Activated T-helper 1 cell treated with anti-CD3 and anti-CD28 coated beads, Interleukin-12 subunit alpha, Interleukin-12 subunit beta, Interleukin-2, Interleukin-4 antibody, amounts not matched to agents 30 ng/mL and 10 ng/mL and 1 ng/mL, durations not matched to agents 14 hours and 24 hours and 36 hours (primary cell): ENCODE measurements at regions not wholly inside any gene's neighbourhood (a gene's known extent, or its start where the extent isn't known, plus 50 kb on each side); places are given as distances from the start of the nearest gene placed in this dataset.

Experiments used
- DNase-seq: peaks from one replicate; pipeline ENCODE4 v3.0.0; 2021; ENCODE audit warnings: low spot score
- H3K27ac Mint-ChIP-seq: one replicate; pipeline ENCODE4 v1.8.0; 2021; ENCODE audit warnings: mild to moderate bottlenecking, mixed read lengths
- H3K27me3 Mint-ChIP-seq: one replicate; pipeline ENCODE4 v1.8.0; 2022; ENCODE audit warnings: mild to moderate bottlenecking, moderate library complexity, mixed read lengths; ENCODE audit not compliant: insufficient read depth
- H3K36me3 Mint-ChIP-seq: one replicate; pipeline ENCODE4 v1.8.0; 2021; ENCODE audit warnings: low read depth, mixed read lengths
- H3K4me1 Mint-ChIP-seq: one replicate; pipeline ENCODE4 v1.8.0; 2021; ENCODE audit warnings: low read depth, mixed read lengths
- H3K4me3 Mint-ChIP-seq: one replicate; pipeline ENCODE4 v1.8.0; 2021; ENCODE audit warnings: mild to moderate bottlenecking, moderate library complexity, mixed read lengths
- H3K9me3 Mint-ChIP-seq: one replicate; pipeline ENCODE4 v1.8.0; 2021; ENCODE audit warnings: mixed read lengths
- intact Hi-C: fragments of 100-400 bp; cut with micrococcal nuclease; formaldehyde crosslinking; loops from one replicate; pipeline ENCODE4 v1.15.1; 2024

GRCh38 chr2:125867908-125868307 lies 788.0 kb upstream of the GYPC start:
- Mint-ChIP-seq H3K27ac (no peak overlapping the region), H3K36me3 (no peaks in the 10 kb centered on the region), H3K4me3 (no peak overlapping the region), H3K27me3 (no peaks in the 10 kb centered on the region), H3K4me1 (no peaks in the 10 kb centered on the region), H3K9me3 (no peaks in the 10 kb centered on the region)
- DNase-seq, result no peak
- intact Hi-C loops, result no loop called here

GRCh38 chr2:125870264-125870663 lies 785.7 kb upstream of the GYPC start:
- H3K27ac Mint-ChIP-seq, result no peak overlapping the region
- no peaks in the 10 kb centered on the region for H3K36me3 Mint-ChIP-seq
- H3K4me1 Mint-ChIP-seq, result no peaks in the 10 kb centered on the region
- DNase-seq, result no peak
- H3K27me3 Mint-ChIP-seq, result no peaks in the 10 kb centered on the region
- no peak overlapping the region for H3K4me3 Mint-ChIP-seq
- H3K9me3 Mint-ChIP-seq, result no peaks in the 10 kb centered on the region
- intact Hi-C loops, result no loop called here

- Mint-ChIP-seq H3K4me1 (no peaks in the 10 kb centered on the region), H3K9me3 (no peaks in the 10 kb centered on the region), H3K27me3 (no peaks in the 10 kb centered on the region), H3K4me3 (no peak overlapping the region), H3K36me3 (no peaks in the 10 kb centered on the region), H3K27ac (no peak overlapping the region)
- DNase-seq, result no peak
- intact Hi-C loops, result no loop called here
These were observed 785.2 kb upstream of the GYPC start for GRCh38 chr2:125870746-125871145.

GRCh38 chr2:125874564-125874963 lies 781.4 kb upstream of the GYPC start:
- DNase-seq, result no peak
- H3K9me3 Mint-ChIP-seq, result no peaks in the 10 kb centered on the region
- H3K4me1 Mint-ChIP-seq, result no peaks in the 10 kb centered on the region
- H3K27me3 Mint-ChIP-seq, result no peaks in the 10 kb centered on the region
- no peak overlapping the region for H3K4me3 Mint-ChIP-seq
- no peaks in the 10 kb centered on the region for H3K36me3 Mint-ChIP-seq
- intact Hi-C loops, result no loop called here
- H3K27ac Mint-ChIP-seq, result no peak overlapping the region

GRCh38 chr2:125885340-125885739 lies 770.6 kb upstream of the GYPC start:
- no peak overlapping the region for H3K4me3 Mint-ChIP-seq
- no peak overlapping the region for H3K27ac Mint-ChIP-seq
- no peaks in the 10 kb centered on the region for H3K4me1 Mint-ChIP-seq
- H3K9me3 Mint-ChIP-seq, result peaks cover 23% of the 10 kb centered on the region
- H3K27me3 Mint-ChIP-seq, result no peaks in the 10 kb centered on the region
- intact Hi-C loops, result no loop called here
- no peaks in the 10 kb centered on the region for H3K36me3 Mint-ChIP-seq
- DNase-seq, result no peak

- Mint-ChIP-seq H3K36me3 (no peaks in the 10 kb centered on the region), H3K27ac (no peak overlapping the region), H3K4me3 (no peak overlapping the region), H3K27me3 (no peaks in the 10 kb centered on the region), H3K4me1 (no peaks in the 10 kb centered on the region), H3K9me3 (peaks cover 23% of the 10 kb centered on the region)
- intact Hi-C loops, result no loop called here
- no peak for DNase-seq
These were observed 769.8 kb upstream of the GYPC start for GRCh38 chr2:125886153-125886552.

GRCh38 chr2:125901278-125901677 lies 754.7 kb upstream of the GYPC start:
- H3K4me3 Mint-ChIP-seq, result no peak overlapping the region
- no peak overlapping the region for H3K27ac Mint-ChIP-seq
- peaks cover 25% of the 10 kb centered on the region for H3K9me3 Mint-ChIP-seq
- no peaks in the 10 kb centered on the region for H3K4me1 Mint-ChIP-seq
- DNase-seq, result no peak
- no peaks in the 10 kb centered on the region for H3K36me3 Mint-ChIP-seq
- no peaks in the 10 kb centered on the region for H3K27me3 Mint-ChIP-seq
- intact Hi-C loops, result no loop called here

GRCh38 chr2:125925891-125926546 lies 729.9 kb upstream of the GYPC start:
- intact Hi-C loops, result no loop called here
- no peaks in the 10 kb centered on the region for H3K4me1 Mint-ChIP-seq
- no peak overlapping the region for H3K4me3 Mint-ChIP-seq
- H3K27me3 Mint-ChIP-seq, result no peaks in the 10 kb centered on the region
- H3K9me3 Mint-ChIP-seq, result peaks cover 17% of the 10 kb centered on the region
- H3K27ac Mint-ChIP-seq, result no peak overlapping the region
- no peak for DNase-seq
- H3K36me3 Mint-ChIP-seq, result no peaks in the 10 kb centered on the region

GRCh38 chr2:125935559-125935958 lies 720.4 kb upstream of the GYPC start:
- no peak for DNase-seq
- H3K4me3 Mint-ChIP-seq, result no peak overlapping the region
- no peaks in the 10 kb centered on the region for H3K36me3 Mint-ChIP-seq
- intact Hi-C loops, result no loop called here
- no peaks in the 10 kb centered on the region for H3K27me3 Mint-ChIP-seq
- H3K9me3 Mint-ChIP-seq, result peaks cover 4% of the 10 kb centered on the region
- H3K4me1 Mint-ChIP-seq, result no peaks in the 10 kb centered on the region
- H3K27ac Mint-ChIP-seq, result no peak overlapping the region

GRCh38 chr2:125942585-125943424 lies 713.2 kb upstream of the GYPC start:
- intact Hi-C loops, result no loop called here
- Mint-ChIP-seq H3K4me3 (no peak overlapping the region), H3K27ac (no peak overlapping the region), H3K4me1 (no peaks in the 10 kb centered on the region), H3K9me3 (peaks cover 6% of the 10 kb centered on the region), H3K27me3 (no peaks in the 10 kb centered on the region), H3K36me3 (no peaks in the 10 kb centered on the region)
- DNase-seq, result no peak

GRCh38 chr2:125959047-125959446 lies 696.9 kb upstream of the GYPC start:
- no peak for DNase-seq
- H3K27ac Mint-ChIP-seq, result no peak overlapping the region
- no peaks in the 10 kb centered on the region for H3K36me3 Mint-ChIP-seq
- H3K4me3 Mint-ChIP-seq, result no peak overlapping the region
- intact Hi-C loops, result no loop called here
- H3K27me3 Mint-ChIP-seq, result no peaks in the 10 kb centered on the region
- peaks cover 4% of the 10 kb centered on the region for H3K9me3 Mint-ChIP-seq
- H3K4me1 Mint-ChIP-seq, result no peaks in the 10 kb centered on the region

GRCh38 chr2:125961739-125962138 lies 694.2 kb upstream of the GYPC start:
- no peak for DNase-seq
- intact Hi-C loops, result no loop called here
- Mint-ChIP-seq H3K36me3 (no peaks in the 10 kb centered on the region), H3K27me3 (no peaks in the 10 kb centered on the region), H3K4me3 (no peak overlapping the region), H3K9me3 (no peaks in the 10 kb centered on the region), H3K4me1 (no peaks in the 10 kb centered on the region), H3K27ac (no peak overlapping the region)

- DNase-seq, result no peak
- Mint-ChIP-seq H3K27ac (no peak overlapping the region), H3K36me3 (no peaks in the 10 kb centered on the region), H3K9me3 (peaks cover 3% of the 10 kb centered on the region), H3K4me3 (no peak overlapping the region), H3K27me3 (no peaks in the 10 kb centered on the region), H3K4me1 (no peaks in the 10 kb centered on the region)
- intact Hi-C loops, result loop anchor here (5.0 kb wide), 1 partner anchor 797 kb away; no protein-coding TSS in a partner anchor
These were observed 676.1 kb upstream of the GYPC start for GRCh38 chr2:125979886-125980285.
